GM03348 (cell line): ENCODE measurements at regions not wholly inside any gene's neighbourhood (a gene's known extent, or its start where the extent isn't known, plus 50 kb on each side); places are given as distances from the start of the nearest gene placed in this dataset.
A peak's percentile ranks its signal among the peaks of the same experiment; 100 is the strongest.
"Not testable (repeated sequence)": the region's sequence is repeated elsewhere in the genome, so short reads cannot be mapped to it uniquely, and the experiment has no call there.

Experiments used
- DNase-seq: peaks from one replicate; pipeline ENCODE4 v3.0.0; 2012; ENCODE audit warnings: low spot score

GRCh38 chr13:80173224-80173623, 167.7 kb downstream of the SPRY2 start:
- DNase-seq = no peak

DNA sequence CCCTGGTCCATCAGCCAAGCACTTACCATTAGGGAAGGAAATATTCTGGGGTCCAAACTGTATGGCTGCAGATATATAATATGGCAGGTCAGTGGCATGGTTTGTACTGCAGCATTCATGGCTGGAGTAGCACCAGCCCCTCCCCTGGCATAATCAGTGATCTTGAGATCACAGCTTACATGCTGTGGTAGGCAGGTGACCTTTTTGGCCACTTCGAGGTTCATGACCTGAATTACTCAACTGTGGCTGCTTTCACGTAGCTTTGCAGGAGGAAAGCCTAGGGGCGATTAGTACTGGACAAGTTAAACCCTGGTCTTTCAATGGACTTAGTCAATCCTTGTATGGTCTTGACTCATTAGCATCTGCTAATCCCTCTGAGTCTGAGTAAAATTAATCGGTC, 169.8 kb downstream of the SPRY2 start:
- DNase-seq = no peak

DNA sequence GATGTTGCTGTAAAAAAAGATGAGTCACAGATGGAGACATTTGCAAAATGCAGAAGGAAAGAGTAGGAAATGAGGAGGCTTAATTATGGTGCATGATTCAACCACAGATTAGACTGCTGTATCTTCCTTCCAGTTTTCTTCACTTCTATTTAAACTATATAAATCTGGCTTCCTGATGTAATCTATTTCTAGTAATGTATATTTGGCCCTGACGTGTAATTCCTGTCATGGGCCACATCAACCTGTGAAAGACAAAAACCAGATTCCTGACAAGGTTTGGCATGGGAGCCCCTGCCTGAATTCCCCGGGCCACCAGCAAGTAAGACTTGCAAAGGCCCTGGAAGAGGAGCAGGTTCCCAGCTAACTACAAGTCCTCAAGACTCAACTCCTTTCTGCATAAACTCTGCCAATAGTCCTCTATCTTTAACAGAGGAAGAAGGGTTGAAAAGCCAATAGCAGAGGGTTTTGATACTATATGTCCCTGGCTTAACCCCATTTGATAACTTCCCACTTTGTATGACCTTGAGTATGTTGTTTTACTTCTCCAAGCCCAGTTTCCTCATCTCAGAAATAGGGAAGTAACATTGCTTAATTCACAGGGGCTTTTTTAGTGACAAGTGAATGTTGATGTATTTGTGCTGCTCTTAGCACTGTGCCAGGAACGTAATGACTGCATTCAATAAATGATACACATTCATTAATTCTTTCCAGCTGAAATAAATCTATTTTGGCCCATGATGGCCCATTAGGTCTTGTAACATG, 172.7 kb downstream of the SPRY2 start:
- peak; percentile 12 for DNase-seq

- DNase-seq = no peak
These were observed 174.6 kb downstream of the SPRY2 start for GRCh38 chr13:80166352-80166751.

- DNase-seq = no peak
These were observed 176.5 kb downstream of the SPRY2 start for GRCh38 chr13:80164462-80164861.

GRCh38 chr13:80161896-80162295, 179.0 kb downstream of the SPRY2 start:
- DNase-seq = no peak

GRCh38 chr13:80161219-80161618, 179.7 kb downstream of the SPRY2 start:
- no peak for DNase-seq

- no peak for DNase-seq
These were observed 180.8 kb downstream of the SPRY2 start for GRCh38 chr13:80160110-80160509.

GRCh38 chr13:80157261-80157932, 183.5 kb downstream of the SPRY2 start:
- DNase-seq = peak; percentile 39

- not testable (repeated sequence) for DNase-seq
These were observed 188.8 kb downstream of the SPRY2 start for GRCh38 chr13:80152142-80152541.

- no peak for DNase-seq
These were observed 189.9 kb downstream of the SPRY2 start for GRCh38 chr13:80151016-80151415.

DNA sequence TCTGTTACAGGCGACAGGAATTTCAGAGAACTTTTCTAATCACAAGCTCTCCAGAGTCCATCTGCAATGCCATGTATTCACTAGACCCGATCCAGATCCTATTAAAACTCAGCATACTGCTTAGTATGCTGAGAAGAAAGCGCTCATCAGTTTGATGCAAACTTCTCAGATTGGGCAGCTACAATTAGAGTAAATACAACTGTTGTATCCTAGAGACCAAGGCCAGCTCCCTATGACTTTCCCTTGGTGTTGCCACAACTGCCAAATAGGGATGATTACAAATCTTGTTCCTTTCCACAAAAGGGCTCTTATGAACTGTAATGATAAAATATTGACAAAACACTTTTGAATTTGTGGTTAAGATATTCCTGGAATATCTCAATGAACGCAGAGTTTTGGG, 191.2 kb downstream of the SPRY2 start:
- DNase-seq = no peak

GRCh38 chr13:80145171-80145690, 195.7 kb downstream of the SPRY2 start:
- DNase-seq = no peak

DNA sequence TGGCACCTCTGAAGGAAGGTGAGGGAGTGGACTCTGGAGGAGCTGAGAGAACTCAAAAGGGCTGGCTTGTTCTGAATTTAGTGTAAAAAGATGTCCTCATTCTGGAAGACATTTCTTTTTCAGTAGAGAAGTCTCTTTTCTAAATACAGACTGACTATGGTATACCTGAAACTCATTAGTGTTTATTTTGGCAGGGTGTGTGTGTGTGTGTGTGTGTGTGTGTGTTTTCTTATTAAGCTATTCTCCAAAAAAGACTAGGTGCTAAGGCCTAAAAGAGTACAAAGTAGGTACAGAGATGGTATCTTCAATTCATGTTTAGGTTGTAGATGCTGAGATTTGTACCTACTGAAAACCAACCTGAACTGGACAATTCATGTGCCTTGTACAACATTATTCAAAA, 196.4 kb downstream of the SPRY2 start:
- DNase-seq = no peak

DNA sequence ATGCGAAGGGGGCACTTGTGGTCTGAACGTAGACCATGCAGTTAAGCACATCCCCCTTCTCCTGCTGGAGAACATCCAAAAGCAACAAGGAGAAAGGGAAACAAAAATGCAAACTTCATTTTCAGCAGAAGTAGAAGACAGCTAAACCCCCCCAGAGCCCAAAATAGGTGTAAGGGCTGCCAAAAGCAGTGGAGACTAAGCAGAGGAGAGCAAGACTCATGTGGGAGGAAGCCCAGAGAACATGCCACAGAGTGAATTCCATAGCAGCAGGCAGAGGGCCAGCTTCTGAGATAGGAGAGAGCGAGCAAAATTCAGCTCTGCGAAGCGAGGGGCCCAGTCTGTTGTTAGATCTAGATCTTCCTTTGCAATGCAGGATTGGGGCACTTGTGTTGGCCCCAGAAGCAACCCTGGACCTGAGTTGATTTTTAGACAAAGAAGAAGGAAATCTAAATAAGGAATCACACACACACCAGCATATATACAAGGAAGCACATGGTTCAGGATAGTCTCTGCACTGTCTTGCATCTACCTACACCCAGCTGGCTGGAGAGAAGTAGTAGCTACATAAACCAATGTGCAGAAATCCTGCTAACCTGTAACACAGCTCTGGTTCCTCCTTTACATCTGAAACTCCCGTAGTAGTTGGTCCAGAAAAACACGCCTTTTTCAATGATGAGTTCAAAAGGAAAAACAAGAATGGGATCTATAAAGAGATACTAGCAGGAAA, 199.6 kb downstream of the SPRY2 start:
- peak; percentile 49 for DNase-seq

DNA sequence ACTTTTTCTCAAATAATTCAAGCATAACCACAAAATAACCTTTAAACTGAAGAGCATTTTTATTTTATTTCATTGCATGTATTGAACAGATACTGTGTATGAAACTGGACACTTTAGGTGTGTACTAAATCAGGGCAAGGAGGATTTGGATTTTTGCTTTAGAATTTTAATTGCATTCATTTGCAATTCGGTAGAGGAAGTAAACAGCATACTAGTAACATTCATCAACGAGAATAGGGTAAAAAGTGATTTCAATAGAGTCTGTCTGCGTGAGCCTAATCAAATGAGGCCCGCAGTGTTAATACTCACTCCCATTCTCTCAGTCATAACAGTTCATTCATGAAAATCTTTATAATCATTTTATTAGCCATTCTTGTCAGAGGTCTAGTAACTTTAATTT, 200.2 kb downstream of the SPRY2 start:
- DNase-seq = no peak

DNA sequence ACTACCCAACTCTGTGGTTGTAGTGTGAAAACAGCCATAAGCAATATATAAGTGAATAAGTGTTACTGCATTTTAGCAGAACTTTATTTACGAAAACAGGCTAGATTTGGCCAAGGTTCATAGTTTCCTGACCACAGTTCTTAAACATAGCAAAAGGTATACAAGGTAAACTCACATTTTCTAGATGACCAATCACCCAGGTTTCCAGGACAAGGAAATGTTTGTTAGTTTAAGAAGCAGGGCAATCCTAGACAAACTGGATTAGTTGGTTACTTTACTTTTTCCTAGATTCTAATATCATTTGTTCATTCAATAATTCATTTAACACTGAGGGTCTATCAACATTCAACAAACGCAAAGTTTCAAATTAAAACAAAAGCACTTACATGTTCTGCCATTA, 201.7 kb downstream of the SPRY2 start:
- DNase-seq = no peak

GRCh38 chr13:80137994-80138393, 202.9 kb downstream of the SPRY2 start:
- no peak for DNase-seq

DNA sequence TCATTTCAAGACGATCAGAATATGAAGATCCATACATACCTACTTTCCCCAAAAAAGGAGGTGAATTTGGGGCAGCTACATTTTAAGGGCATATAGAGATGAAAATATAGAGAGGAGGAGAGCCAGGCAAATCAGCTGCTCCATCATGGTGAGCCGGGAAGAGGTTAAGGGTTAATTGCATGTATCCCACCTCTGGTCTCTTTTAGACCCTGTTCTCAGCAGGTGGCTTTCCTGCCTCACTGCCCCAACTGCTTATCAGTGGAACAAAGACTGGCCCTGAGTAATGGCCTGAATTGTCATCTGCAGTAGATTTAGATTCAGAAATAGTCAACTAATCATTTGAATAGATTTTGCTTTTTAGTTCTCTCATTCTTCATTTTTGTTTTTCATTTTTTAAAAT, 206.6 kb downstream of the SPRY2 start:
- no peak for DNase-seq

GRCh38 chr13:80133631-80134261, 207.2 kb downstream of the SPRY2 start:
- no peak for DNase-seq

DNA sequence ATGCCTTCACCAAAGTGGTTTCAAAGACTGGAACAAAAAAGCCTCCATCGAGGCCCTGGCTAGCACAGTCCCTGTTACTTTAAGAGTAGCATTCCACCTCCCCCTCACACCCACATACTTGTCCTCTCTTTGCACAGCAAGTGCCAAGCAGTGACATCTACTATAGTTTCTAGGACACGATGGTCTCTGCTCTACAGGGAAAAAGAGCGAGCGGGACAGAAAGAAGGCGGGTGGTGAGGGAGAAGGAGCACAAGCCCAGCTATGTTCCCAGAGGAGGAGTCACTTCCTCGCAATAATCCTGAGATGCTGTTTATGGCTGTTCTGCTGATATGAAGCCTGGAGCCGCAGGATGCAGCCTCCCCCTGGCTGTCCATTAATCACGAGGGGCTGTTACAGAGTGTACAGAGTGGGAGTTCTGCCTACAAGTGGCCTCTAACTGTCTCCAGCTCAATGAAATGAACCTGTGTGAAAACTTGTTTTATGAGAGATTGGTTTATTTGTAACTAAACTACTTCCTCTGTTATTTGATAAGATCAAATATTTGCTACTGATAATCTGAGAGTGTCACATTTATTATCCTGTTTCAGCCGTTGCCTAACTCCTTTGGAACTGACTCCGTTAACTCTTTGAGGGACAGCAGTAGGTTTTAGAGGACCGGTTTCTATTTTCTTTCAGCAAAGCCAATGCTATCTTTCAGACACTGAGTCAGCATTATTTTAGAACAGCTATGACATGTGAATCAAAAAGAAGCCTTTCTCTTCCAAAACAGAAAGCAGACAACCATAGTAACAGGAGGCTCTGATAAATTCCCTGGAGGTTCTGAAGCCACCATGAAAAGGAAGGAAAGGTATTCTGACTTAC, 208.0 kb downstream of the SPRY2 start:
- DNase-seq = peak; percentile 48
